ENCODE measurements at regions not wholly inside any gene's neighbourhood (a gene's known extent, or its start where the extent isn't known, plus 50 kb on each side); places are given as distances from the start of the nearest gene placed in this dataset.

GRCh38 chr6:164337024-164337924, 922.8 kb downstream of the QKI start:
- intact Hi-C loops (cut with DNase I) = no loop called here
- ATAC-seq (ENCODE audit: poor library complexity) (no peak), DNase-seq (no peak)

GRCh38 chr6:164336455-164336854, 921.9 kb downstream of the QKI start:
- DNase-seq (no peak), ATAC-seq (ENCODE audit: poor library complexity) (no peak)
- intact Hi-C loops (cut with DNase I) = no loop called here

GRCh38 chr6:164331026-164331425, 916.5 kb downstream of the QKI start:
- intact Hi-C loops (cut with DNase I) = no loop called here
- DNase-seq (no peak), ATAC-seq (ENCODE audit: poor library complexity) (no peak)

GRCh38 chr6:164325168-164325567, 910.6 kb downstream of the QKI start:
- ATAC-seq (ENCODE audit: poor library complexity) = no peak
- DNase-seq = no peak
- intact Hi-C loops (cut with DNase I) = no loop called here

DNA sequence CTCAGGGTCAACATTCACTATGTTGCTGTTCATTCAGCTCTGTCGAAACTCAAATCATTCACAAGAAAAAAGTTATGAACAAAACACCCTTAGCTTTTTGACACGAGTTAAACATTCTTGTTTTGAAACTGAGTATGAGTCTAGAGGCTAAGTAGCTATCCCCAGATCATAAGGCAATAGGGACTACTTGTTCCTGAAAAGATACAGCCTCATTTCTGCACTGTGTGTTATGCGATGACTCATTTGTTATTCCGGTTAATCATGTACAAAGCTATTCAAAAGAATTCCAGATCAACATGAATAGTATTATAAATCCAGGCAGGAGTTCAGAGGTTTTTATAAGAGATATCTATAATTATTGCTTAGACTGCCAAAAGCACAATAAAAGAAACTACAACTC, 908.0 kb downstream of the QKI start:
- ATAC-seq (ENCODE audit: poor library complexity) = peak; percentile 96
- DNase-seq = no peak
- intact Hi-C loops (cut with DNase I) = no loop called here

GRCh38 chr6:164321297-164321696, 906.8 kb downstream of the QKI start:
- DNase-seq = no peak
- ATAC-seq (ENCODE audit: poor library complexity) = no peak
- intact Hi-C loops (cut with DNase I) = no loop called here

- ATAC-seq (ENCODE audit: poor library complexity) = no peak
- DNase-seq = no peak
- intact Hi-C loops (cut with DNase I) = no loop called here
These were observed 900.9 kb downstream of the QKI start for GRCh38 chr6:164315376-164315775.

DNA sequence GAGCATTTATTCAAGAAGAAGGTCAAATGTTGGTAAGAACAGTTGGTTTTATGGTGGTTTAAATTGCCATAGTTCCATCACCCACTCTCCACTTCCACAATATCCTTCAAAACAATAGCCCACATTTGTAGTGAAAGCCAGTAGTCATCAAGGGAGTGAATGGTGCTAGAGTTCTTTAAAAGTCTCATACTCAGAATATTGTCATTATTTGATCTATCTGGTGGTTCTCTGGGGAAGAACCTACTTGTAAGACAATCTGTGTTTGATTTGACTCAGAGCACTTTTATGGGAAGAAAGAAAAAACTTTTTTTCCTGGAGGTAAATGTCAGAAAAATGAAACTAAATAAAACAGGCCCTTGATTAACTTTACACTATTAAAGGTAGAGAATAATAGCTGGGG, 893.8 kb downstream of the QKI start:
- intact Hi-C loops (cut with DNase I) = no loop called here
- DNase-seq (no peak), ATAC-seq (ENCODE audit: poor library complexity) (no peak)

GRCh38 chr6:164303102-164303964, 888.8 kb downstream of the QKI start:
- DNase-seq (peak; percentile 66), ATAC-seq (ENCODE audit: poor library complexity) (peak; percentile 90)
- intact Hi-C loops (cut with DNase I) = no loop called here

DNA sequence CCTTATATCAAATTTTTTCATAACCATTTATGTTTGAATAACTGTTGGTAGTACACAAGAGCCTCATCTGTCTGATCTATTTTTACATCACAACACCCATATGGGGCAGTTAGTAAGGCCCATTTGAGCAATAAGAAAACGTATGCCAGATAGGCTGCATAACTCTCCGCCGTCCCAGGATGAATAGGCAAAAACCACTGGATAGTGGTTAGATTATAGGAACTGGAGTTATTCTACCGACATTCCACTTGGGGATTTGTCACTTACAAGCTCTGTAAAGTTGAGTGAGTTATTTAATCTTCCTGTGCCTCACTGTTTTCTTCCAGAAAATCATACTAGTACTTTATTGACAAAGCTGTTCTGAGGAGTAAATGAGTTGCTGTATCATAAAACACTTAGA, 881.9 kb downstream of the QKI start:
- no peak for ATAC-seq (ENCODE audit: poor library complexity)
- intact Hi-C loops (cut with DNase I) = no loop called here

GRCh38 chr6:164294047-164294784, 879.7 kb downstream of the QKI start:
- no peak for ATAC-seq (ENCODE audit: poor library complexity)
- intact Hi-C loops (cut with DNase I) = no loop called here
- DNase-seq = no peak

More for the DNA sequence above, 881.9 kb downstream of the QKI start:
- DNase-seq = no peak

- DNase-seq = no peak
- no peak for ATAC-seq (ENCODE audit: poor library complexity)
- intact Hi-C loops (cut with DNase I) = no loop called here
These were observed 876.7 kb downstream of the QKI start for GRCh38 chr6:164291224-164291623.

DNA sequence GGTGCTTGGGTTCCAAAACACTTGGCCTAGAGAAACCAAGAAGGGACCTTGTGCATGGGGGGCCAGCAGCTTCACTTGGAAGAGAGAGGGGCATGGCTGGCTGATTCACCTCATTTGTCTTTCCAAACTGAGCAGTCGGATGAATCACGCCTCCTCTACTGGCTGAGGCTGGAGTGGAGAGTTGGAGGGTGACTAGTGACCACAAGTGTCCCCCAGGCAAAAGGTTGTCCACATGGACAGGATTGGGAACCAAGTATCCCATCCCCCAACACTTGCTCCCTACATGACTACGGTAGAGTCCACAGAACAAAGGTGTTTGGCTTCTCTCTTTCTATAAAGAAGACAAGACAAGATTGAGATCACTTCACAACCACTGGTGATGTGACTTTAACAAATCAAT, 875.6 kb downstream of the QKI start:
- ATAC-seq (ENCODE audit: poor library complexity) (no peak), DNase-seq (no peak)
- intact Hi-C loops (cut with DNase I) = no loop called here

GRCh38 chr6:164286011-164286410, 871.5 kb downstream of the QKI start:
- intact Hi-C loops (cut with DNase I) = no loop called here
- ATAC-seq (ENCODE audit: poor library complexity) (no peak), DNase-seq (no peak)

DNA sequence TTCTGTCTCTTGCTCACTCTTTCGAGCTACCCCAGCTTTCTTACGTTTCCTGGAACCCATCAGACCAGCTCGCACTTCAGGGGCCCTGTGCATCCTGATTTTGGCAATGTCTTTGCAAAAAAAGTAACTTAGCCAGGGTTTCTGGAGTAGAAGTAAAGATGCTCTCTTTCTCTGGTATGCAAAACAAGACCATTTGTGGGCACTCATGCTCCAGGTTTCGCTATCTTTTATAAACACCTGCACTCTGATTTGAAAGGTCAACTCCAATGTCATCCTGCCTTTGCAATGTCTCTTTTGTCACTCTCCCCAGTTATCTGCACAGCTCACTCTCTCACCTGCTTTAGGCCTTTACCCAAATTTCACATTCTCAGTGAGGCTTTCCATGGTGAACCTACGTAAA, 869.1 kb downstream of the QKI start:
- DNase-seq (no peak), ATAC-seq (ENCODE audit: poor library complexity) (no peak)
- intact Hi-C loops (cut with DNase I) = no loop called here

DNA sequence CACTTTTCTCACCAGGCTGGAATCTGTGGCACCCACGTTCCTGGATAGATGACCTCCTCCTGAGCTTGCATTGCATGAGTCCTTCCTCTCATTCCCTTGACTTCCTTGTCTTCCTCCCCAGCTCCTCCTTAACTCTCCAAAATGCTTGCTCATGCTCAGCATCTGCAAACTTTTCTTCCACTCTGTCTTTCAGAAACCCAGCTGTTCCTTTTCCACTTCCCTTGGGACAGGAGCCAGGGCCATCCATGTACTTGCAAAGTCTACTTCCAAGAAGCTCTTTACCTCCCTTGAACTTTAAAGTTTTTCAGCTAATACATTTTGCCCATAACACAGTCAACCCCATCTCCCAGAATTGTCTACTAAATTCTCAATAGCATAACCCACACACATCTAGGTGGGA, 861.7 kb downstream of the QKI start:
- ATAC-seq (ENCODE audit: poor library complexity) = peak; percentile 41
- intact Hi-C loops (cut with DNase I) = no loop called here
- DNase-seq = no peak

DNA sequence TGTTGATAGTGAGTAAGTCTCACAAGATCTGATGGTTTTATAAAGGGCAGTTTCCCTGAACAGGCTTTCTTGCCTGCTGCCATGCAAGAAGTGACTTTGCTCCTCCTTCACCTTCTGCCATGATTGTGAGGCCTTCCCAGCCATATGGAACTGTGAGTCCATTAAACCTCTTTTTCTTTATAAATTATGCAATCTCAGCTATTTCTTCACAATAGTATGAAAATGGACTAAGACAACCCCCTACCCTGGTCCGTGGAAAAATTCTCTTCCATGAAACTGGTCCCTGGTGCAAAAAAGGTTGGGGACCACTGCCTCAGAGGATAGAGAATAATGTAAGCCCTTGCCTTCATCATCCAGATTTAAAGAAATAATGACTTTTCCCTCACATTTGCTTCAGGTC, 861.3 kb downstream of the QKI start:
- no peak for ATAC-seq (ENCODE audit: poor library complexity)
- intact Hi-C loops (cut with DNase I) = no loop called here

GRCh38 chr6:164274493-164274892, 860.0 kb downstream of the QKI start:
- no peak for DNase-seq
- intact Hi-C loops (cut with DNase I) = no loop called here
- no peak for ATAC-seq (ENCODE audit: poor library complexity)

More for the DNA sequence above, 861.3 kb downstream of the QKI start:
- no peak for DNase-seq

- ATAC-seq (ENCODE audit: poor library complexity) = no peak
- DNase-seq = no peak
- intact Hi-C loops (cut with DNase I) = no loop called here
These were observed 859.0 kb downstream of the QKI start for GRCh38 chr6:164273491-164273890.
